DMS114 treated with DMSO at 0.1 percent for 48 hours (cell line): ENCODE measurements at regions not wholly inside any gene's neighbourhood (a gene's known extent, or its start where the extent isn't known, plus 50 kb on each side); places are given as distances from the start of the nearest gene placed in this dataset.

Experiments used
- DNase-seq: peaks from one replicate; lab custom pipeline; 2025; ENCODE audit not compliant: unreplicated experiment; lab: John Stamatoyannopoulos, UW

DNA sequence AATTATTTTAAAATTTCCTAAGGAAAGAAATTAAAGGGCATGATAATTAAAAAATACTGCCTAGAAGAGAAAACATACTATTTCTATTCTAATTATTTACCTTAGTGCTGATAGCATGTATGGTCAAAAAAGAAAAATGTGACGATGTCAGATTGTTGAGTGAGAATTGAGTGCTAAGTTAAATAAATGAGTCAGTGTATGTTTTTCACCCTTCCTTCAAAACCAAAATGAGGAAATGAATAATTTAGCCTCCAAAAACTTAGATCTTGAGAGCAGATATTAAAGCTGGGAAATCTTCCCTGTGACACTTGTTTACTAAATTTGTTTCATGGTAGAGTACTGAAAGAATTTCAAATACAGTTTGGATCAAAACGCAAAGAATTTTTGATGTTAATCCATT lies 58.6 kb upstream of the NYAP2 start:
- no peak for DNase-seq

DNA sequence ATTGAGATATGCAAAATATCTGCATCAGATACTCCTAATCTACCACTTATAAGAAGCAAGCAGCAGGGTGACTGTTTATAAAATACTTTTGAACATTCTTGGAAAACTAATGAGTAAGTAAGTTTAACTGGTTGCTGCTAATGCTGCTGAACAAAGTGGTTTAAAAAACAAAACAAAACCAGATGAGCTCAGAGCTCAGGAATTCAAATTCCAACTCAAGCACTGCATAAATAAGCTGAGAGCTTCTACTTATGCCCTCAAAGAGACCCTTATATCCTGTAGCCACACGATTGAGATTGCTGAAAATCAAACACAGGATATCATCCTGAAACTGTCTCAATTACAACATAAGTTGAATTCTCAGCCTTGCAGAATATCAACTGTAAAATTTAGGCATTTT lies 62.3 kb upstream of the NYAP2 start:
- no peak for DNase-seq

DNA sequence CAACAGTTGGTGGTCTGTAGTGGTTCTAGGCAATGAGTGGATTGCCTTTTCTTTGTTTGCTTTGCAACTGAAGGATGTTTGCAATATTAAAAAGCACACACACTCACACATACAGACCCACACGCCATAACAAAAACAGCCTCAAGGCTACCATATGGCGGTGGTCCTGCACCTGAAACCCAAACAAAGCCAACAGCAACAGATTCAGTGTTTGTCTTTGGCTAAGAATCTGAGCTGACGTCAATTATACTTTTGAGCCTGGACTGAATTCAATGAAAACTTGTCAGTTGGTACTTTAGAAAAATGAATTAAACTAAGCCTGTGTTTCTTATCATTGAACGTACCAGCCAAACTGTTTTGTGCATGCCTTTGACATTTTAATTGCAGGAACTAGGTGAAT lies 65.0 kb upstream of the NYAP2 start:
- DNase-seq, result no peak

DNA sequence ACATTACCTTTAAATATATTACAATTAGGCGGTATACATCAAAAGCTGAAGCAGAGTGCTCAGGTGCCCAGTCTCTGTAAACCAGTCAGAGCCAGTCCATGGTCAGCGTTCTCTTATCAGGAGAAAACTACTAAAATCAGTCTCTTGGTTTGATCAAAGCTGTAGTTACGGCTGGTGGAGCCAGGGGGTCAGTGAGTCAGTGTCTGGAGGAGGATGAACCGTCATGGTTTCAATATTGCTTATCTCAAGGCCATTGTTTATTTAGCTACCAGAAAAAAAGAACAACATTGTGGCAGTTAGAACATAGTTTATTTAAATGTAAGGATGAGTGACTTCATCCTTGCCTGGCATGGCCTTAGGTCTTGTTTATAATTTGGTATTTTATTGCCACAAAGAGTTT lies 71.3 kb upstream of the NYAP2 start:
- DNase-seq, result no peak

DNA sequence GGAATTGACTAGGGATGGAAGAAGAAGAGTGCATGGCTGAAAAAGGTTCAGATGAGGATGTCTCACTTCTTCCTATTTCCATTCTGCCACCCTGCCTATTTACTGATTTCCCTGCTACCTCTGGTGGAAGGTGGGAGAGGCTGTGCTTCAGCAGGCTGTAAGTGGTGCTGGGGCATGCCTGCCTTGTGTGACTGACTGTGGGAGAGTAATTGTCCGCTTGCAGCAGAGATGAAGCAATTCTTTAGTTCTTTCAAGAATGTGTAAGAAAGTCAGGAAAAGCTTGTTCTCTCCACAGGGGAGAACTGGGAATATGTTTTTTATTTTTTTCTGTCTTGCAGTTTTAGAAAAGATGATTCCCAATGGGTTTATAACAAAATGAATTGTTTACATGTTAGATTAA lies 72.5 kb upstream of the NYAP2 start:
- DNase-seq, result no peak

DNA sequence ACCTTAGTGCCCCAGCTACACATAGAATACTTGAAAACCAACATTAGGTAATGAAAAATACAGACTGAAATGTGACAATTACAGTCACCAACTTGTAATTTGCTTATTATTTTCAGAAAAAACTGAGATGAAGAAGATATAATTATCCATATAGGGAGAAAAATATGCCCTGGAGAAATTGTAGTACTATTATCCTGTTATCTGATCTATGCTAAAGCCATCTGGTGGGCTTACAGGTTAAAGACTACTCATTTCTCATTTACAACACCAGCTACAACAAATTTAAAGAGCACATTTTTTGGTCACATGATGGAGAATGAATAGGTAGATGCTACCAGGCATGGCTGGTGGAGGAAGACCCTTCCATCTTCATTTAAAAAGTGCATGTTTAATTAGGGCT lies 79.6 kb upstream of the NYAP2 start:
- DNase-seq, result no peak

DNA sequence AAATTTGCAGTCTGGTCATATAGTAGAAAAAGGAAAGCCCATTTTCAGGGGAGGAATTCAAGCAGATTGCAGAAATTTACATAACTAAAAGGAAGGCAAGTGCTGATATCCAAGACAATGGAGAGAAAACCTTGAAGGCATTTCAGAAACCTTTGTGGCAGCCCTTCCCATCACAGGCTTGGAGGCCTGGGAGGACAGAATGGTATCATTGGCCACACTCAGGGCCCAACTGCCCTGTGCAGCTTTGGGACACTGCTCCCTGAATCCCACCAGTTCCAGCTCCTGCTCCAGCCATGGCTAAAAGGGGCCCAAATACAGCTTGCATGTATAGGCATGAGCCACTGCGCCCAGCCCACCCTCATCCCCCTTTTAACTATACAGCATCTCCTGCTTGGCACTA lies 81.1 kb upstream of the NYAP2 start:
- DNase-seq, result no peak

DNA sequence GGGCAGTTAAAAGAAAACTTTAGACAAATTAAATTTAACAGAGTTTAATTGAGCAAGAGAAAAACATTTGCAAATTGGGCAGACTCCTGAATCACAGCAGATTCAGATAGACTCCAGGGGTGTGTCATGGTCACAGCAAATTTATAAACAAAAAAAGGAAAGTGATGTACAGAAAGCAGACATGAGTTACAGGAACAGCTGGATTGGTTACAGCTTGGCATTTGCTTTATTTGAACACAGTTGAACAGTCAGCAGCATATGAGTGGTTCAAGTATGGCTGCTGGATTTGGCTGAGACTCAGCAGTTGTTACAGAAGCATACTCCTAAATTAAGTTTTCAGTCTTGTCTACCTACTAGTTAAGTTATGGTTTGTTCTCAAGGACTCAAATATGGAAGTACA lies 82.3 kb upstream of the NYAP2 start:
- DNase-seq, result no peak

DNA sequence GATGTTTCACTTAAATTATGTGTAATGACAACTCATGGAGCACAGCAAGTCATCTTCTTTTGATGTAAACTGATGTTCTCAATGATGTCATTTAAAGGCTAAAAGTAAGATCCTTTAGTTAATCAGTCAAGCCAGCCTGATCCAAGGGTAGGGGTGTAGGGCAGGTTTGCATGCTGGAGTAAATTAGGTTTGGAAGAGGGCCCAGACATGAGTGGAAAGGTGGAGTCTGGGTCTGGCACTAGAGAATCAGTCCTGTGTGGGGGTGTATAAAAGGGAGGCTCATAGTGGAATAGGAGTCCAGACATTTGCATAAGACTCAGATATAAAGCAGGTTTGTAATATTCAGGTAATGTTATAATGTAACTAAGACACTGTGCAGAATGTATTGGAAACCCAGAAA lies 88.8 kb upstream of the NYAP2 start:
- no peak for DNase-seq

DNA sequence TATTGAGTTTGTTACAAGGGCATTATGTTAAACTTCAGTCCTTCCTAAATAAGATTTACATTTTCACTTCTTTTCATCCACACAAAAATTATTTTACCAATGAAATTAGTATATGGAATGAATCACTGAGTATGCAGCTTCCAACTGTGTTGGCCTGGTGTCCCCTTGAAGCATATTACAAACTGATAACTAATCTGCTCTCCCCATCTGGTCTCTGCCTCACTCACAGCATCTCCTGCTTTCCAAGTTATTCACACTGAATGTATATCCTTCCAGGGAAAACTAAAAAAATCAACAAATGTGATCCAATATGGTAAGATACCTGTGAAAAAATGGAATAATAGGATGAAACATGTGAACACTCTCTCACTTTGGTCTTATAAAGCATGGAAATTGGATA lies 90.0 kb upstream of the NYAP2 start:
- DNase-seq, result no peak

DNA sequence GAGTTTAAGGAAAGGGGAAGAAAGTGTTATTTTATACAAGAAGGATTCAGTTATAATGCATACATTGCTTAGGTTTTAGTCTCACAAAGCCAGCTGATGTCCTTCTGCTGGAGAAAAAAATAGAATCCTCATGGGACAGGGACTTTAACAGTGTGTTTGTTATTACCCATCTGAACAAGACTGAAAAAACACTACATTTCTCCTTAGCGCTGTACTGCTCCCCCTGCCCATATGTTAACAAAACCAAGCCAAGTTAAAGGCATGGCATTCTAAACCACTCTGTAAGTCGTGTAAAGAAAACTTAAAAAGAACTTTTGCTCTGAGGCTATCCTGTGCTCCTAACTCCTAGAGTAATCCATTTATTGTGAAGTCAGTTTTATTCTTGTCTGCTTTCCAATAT lies 102.6 kb upstream of the NYAP2 start:
- no peak for DNase-seq

DNA sequence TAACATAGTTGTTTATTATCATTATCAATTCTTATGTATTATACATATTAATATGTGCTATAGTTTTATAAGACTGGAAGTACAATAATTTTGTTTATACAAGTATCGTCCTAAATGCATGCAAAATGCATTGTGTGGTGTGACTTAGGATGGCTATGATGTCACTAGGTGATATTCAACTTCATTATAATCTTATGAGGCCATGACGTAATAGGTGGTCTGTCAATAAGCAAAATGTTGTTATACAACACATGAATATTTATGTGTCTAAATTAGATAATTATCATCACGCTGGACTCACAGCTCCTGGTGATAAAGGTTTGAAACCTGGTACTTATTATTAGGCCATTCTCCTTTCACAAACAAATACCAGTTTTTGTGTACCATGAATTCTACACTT lies 104.4 kb upstream of the NYAP2 start:
- no peak for DNase-seq

DNA sequence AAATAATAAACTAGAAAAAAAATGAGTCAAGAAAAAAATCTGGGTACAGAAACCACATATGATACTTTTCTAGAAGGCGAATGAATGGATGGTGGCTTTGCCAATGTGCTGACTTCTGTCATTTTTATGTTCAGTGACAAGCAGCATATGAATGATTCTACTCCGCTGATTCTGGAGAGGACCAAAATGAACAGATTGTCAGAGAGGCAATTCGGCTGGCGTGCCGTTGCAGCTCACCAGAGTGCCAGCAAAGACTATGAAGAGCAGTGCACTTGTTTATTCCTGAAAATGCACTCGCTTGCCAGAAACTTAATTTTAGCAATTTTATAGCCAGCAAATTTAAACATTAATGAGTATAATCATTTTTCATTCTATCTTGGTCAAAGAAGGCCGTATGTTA lies 105.9 kb upstream of the NYAP2 start:
- no peak for DNase-seq

DNA sequence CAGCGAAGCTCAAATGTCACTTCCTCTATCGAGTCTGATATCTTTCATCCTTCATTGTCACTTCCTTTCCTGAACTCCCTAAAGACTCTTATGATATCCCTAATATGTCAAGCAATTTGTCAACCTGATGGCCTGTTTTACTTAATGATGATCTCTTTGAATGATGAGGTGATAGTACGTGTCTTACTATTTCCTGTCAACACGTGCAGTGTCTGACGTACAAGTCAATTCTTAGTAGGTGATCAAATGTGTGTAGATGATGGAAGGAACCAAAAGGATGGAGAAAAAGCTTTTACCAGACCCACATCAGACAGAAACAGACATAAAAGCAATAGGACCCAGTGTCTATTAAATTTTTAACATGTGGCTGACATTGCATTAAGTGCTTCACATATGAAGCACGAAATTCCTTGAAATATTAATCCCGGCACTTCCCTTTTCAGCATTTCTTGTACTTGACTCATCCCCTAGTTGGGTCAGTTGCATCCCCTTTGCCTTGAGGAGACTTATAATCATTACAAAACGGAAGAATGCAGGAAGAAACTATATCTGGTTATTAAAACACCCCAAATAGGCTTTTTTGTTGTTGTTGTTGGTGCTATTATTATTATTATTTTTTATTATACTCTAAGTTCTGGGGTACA lies 108.6 kb upstream of the NYAP2 start:
- no peak for DNase-seq

DNA sequence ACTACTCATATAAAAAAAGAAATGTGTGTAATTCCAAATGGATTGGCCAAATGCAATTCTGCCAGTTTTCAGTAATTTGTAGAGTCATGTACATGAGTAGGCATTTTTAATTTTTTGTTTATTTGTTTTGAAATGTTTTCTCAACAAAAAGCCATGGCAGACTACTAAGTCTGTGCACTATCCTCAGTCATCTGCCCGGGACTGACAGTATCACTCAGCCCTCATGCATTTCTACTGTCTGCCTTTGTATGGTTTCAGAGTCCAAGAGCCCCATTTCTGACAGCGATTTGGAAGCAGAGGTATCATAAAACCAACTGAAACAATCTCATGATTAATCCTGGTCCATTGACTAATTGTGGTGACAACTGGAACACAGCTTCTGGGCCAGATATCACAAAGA lies 109.9 kb upstream of the NYAP2 start:
- no peak for DNase-seq

DNA sequence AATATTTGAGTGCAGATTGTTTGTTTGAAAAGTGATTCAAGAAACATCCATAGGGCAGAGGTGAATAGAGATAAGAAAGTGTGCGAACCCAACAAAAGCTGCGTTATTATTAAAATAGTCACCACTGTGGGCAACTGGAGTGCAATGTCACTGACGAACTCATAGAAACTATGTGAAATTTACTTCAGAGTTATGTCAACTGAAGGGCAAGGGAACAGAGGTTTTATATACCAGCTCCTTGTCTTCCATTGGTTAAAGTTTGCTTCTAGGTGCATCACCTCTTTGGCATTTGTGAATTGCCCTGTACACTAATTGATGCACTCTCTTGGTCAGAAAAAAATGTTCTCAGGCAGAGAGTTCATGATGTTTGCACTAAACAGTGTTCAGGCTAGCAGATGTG lies 110.5 kb upstream of the NYAP2 start:
- DNase-seq, result no peak

DNA sequence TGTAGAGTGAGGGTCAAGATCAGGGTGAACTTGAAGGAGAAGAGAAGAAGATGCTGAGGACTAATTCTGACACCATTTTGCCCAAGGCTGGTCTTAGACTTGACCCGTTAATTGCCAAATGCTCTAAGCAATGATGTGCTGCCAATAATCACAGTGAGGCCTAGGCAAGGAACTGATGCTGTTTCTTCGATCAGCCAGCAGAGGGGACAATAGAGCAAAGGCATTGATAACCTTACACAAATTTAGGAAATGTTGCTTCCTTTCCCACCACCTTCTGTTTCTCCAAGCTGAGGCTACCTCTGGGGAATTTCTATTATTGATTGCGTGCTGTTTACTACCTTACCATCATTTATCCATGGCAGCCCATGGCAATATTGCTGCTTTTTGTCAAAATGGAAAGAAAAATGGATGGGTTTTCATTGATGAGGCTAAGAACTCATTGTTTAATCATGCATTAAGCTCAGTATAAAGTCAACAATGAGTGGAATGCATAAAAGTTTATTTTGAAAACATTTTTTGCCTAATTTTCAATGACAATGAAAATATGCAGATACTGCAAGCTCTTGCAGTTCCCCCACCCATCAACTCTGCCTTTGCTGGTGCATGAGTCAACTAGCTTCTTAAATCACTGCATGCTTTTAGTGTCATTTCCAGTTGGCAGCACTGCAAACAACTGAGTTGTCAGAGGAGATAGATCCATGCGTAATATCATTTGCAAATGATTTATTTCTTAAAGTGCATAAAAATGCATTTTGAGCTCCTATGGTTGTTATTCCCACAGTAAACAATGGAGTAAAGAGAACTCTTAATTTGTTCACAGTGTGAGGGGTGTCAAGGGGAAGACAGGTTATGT lies 116.4 kb upstream of the NYAP2 start:
- DNase-seq, result peak; percentile 8

DNA sequence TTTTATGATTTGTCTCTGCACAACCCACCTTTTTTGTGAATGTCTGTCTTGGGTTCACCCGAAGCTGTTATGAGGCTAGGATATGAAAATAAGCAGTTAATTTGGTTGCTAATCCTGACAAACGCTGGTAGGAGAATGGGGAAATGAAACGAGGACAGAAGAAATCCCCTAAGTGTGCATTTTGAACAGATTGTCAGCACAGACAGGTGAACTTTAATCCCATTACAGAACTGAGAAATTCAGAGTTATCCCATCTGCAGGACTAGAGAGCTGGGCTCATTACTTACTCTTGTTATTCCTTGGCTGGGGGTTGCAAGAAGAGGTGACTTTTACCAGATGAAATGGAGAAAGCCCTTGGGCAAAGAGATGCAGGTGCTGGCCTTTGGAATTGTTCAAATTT lies 123.3 kb upstream of the NYAP2 start:
- DNase-seq, result no peak

DNA sequence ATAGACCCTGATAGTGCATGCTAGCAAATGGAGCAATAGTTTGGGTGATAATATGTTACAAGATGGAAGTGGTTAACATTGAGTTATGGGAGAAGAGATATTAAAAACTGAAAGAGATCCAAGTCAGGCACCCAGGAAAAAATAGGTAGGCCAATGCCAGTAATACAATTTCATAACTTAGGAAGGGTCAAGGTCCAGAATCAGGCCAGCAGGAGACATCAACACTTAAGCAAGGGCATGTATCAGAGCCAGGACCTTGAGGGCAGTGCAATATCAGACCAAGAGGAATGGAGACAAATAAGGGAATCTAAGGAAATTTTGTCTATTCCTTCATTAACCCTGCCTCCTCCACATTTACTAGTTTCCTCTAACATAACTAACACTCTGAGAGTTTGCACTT lies 124.1 kb upstream of the NYAP2 start:
- DNase-seq, result no peak

DNA sequence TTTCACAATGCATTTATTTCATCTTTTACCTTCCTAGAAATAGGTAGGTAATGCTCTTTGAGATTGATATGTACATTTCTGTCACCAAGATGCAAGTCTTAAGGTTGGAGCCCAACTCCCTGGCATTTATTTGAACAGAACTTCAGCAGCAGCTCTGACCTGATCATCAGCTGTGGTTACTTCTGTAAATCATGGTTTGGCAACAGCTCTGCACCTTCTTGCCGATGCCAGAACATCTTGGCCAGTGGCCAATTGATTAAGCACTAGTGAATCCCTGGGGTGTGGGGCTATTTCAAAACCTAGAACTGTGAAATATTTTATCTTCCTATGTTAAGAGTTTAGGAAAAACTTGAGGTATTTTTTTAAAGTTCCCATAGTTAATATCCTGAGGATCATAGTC lies 124.8 kb upstream of the NYAP2 start:
- no peak for DNase-seq

DNA sequence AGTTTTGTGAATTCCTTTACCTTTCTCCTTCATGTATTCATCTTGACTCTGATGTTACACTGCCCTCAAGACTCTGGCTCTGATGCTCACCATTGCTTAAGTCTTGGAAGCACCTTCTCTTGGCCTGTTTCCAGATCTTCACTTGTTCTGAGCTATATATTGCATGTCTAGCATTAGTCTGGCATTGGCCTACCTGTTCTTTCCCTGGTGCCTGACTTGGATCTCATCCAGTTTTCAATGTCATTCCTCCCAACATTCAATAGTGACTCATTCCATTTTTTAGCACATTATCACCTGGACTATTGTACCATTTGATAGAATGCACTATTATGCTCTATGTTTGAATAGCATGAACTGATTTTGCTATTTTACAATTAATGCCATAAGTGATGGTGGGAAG lies 127.3 kb upstream of the NYAP2 start:
- no peak for DNase-seq

DNA sequence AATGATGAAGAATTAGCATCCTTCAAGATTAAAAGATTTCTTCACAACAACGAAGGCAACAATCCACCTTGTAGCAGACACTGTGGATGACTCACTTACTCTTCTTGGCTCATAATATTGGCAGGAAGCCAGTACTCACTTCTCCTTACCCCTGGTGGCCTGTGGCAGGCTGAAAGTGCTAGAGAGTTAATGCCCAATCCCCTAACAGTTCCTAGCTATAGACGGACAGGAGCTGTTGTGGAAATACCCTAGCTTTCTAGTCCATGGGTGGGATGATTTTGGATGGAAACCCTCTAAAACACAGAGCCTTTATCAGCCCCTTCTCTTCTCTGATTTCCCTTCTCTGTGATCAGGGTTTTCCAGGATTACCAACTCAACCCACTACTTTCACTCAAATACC lies 128.6 kb upstream of the NYAP2 start:
- DNase-seq, result no peak

DNA sequence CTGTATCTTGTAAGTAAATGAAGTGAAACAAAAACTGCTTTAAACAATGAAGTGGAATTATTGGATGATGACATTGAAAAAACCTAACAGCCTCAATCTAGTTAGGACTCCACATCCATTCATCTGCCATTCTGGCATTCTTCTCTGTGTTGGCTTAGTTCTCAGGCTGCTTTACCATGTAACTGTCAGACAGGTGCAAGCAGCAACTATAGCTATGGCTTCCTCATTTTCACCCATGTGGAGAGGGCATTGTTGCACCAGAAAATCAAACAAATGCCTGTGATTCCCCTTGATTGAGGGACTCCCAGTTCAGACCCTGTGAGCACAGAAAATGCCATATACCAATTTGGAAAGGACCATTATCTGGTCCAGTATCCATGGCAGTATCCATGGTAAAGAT lies 129.5 kb upstream of the NYAP2 start:
- DNase-seq, result no peak
